Right atrium auricular region (tissue), 2 donors: ENCODE measurements at regions not wholly inside any gene's neighbourhood (a gene's known extent, or its start where the extent isn't known, plus 50 kb on each side); places are given as distances from the start of the nearest gene placed in this dataset.

Experiments used
- DNase-seq: peaks from one replicate; pipeline ENCODE4 v3.0.0-alpha.2; 2019; ENCODE audit warnings: low spot score
- H3K27ac ChIP-seq, 2 donors: fragments of 200-600 bp; sonication (generic); 1 replicate in 1 of 2; 2 replicates in 1 of 2; pipeline ENCODE4 v1.5.1; 2016 to 2019
- H3K27me3 ChIP-seq, 2 donors: fragments of 200-600 bp; sonication (generic); one replicate each; pipeline versions ENCODE4 v1.5.1 to v1.6.0; 2017 to 2019
- H3K36me3 ChIP-seq: fragments of 200-600 bp; sonication (generic); one replicate; pipeline ENCODE4 v1.5.1; 2016
- H3K4me1 ChIP-seq, 2 donors: fragments of 200-600 bp; sonication (generic); one replicate each; pipeline versions ENCODE4 v1.5.1 to v1.6.0; 2017 to 2019
- H3K4me3 ChIP-seq, 2 donors: fragments of 200-600 bp; sonication (generic); 1 replicate in 1 of 2; 2 replicates in 1 of 2; pipeline ENCODE4 v1.5.1; 2017 to 2019; ENCODE audit warnings: mild to moderate bottlenecking in 1 of 2, moderate library complexity in 1 of 2
- H3K9me3 ChIP-seq, 2 donors: fragments of 200-600 bp; sonication (generic); one replicate each; pipeline ENCODE4 v1.5.1; 2019
- TF ChIP-seq, protein P1 (sequence below), 2 donors: fragments of 200-600 bp; sonication (generic); IDR thresholded peaks; one replicate each; pipeline ENCODE4 v1.5.1; 2019; ENCODE audit warnings: antibody characterized with exemption in 2 of 2

- DNase-seq, result no peak
- Histone ChIP-seq H3K4me3 (no peak overlapping the region), H3K36me3 (no peaks in the 10 kb centered on the region), H3K4me1 (no peaks in the 10 kb centered on the region), H3K27ac (peak overlapping the region; percentile 14 to 72), H3K27me3 (no peaks in the 10 kb centered on the region), H3K9me3 (peaks cover 0 to 6% of the 10 kb centered on the region in 2 donors)
- TF ChIP-seq, protein P1, sequence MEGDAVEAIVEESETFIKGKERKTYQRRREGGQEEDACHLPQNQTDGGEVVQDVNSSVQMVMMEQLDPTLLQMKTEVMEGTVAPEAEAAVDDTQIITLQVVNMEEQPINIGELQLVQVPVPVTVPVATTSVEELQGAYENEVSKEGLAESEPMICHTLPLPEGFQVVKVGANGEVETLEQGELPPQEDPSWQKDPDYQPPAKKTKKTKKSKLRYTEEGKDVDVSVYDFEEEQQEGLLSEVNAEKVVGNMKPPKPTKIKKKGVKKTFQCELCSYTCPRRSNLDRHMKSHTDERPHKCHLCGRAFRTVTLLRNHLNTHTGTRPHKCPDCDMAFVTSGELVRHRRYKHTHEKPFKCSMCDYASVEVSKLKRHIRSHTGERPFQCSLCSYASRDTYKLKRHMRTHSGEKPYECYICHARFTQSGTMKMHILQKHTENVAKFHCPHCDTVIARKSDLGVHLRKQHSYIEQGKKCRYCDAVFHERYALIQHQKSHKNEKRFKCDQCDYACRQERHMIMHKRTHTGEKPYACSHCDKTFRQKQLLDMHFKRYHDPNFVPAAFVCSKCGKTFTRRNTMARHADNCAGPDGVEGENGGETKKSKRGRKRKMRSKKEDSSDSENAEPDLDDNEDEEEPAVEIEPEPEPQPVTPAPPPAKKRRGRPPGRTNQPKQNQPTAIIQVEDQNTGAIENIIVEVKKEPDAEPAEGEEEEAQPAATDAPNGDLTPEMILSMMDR (IDR thresholded peaks at IDR 0.05), result no peak
Measured at GRCh38 chr9:13841746-13842462, 472.0 kb downstream of the NFIB start.

GRCh38 chr9:13832446-13832845, 481.5 kb downstream of the NFIB start:
- H3K4me3 ChIP-seq, result no peak overlapping the region

GRCh38 chr9:13823026-13823425, 490.9 kb downstream of the NFIB start:
- Histone ChIP-seq H3K27ac (no peak overlapping the region), H3K9me3 (no peaks in the 10 kb centered on the region), H3K4me1 (no peaks in the 10 kb centered on the region), H3K4me3 (no peak overlapping the region), H3K27me3 (no peaks in the 10 kb centered on the region), H3K36me3 (no peaks in the 10 kb centered on the region)
- no peak for DNase-seq
- TF ChIP-seq, protein P1 (IDR thresholded peaks at IDR 0.05), result no peak

More at GRCh38 chr9:13832446-13832845, 481.5 kb downstream of the NFIB start:
- no peak overlapping the region for H3K27ac ChIP-seq
- peaks cover 0 to 14% of the 10 kb centered on the region in 2 donors for H3K9me3 ChIP-seq
- no peaks in the 10 kb centered on the region for H3K4me1 ChIP-seq
- no peaks in the 10 kb centered on the region for H3K36me3 ChIP-seq
- TF ChIP-seq, protein P1 (IDR thresholded peaks at IDR 0.05), result no peak
- DNase-seq, result no peak
- H3K27me3 ChIP-seq, result no peaks in the 10 kb centered on the region

DNA sequence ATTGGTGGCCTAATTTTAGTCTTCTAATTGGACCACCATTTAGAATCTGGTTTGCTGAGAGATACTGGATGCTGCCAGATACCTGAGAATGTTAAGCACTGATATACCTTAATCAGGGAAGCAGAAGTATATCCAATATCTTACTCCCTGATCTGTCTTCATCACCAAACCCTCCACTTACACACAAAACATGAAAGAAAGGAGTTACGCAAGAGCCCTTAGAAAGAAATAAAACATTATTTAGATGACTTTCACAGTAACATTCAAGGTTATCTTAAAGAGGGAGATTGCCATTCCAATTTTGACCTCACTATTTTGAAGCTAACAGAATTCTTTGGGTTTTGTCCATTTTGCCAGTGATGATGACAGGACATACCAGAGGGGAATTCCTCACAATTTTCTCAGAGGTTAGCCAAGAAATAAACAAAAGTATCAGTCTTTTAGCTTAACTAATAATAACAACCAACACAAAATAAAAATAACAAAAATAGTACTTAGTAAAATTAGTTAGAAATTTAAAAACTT, 496.1 kb downstream of the NFIB start:
- no peak overlapping the region for H3K27ac ChIP-seq
- H3K36me3 ChIP-seq, result no peaks in the 10 kb centered on the region
- TF ChIP-seq, protein P1 (IDR thresholded peaks at IDR 0.05), result no peak
- no peak overlapping the region for H3K4me3 ChIP-seq
- H3K27me3 ChIP-seq, result no peaks in the 10 kb centered on the region
- no peaks in the 10 kb centered on the region for H3K9me3 ChIP-seq
- H3K4me1 ChIP-seq, result peaks cover 0 to 6% of the 10 kb centered on the region in 2 donors
- DNase-seq, result no peak

DNA sequence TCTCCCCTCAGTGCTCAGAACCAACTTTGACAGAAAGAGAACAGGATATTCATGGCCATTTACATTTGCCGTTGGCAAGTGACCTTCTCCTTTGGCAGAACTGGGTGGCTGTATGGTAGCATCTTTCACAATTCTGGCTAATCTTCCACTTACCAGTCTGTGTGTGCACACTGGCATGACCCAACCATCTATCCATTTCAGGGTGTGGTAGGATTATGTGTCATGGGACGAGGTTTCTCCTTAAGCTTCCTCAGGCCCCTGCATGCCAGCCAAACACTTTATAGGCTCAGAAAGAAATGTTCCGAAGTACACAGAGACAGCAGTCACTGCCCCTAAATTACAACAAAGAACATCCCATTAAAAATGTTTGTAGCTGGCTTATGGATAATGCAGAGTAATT, 497.1 kb downstream of the NFIB start:
- TF ChIP-seq, protein P1 (IDR thresholded peaks at IDR 0.05), result no peak
- H3K4me3 ChIP-seq, result no peak overlapping the region
- DNase-seq, result no peak

More for the DNA sequence above, 497.1 kb downstream of the NFIB start:
- H3K27ac ChIP-seq, result no peak overlapping the region
- H3K4me1 ChIP-seq, result peaks cover 0 to 6% of the 10 kb centered on the region in 2 donors
- H3K9me3 ChIP-seq, result no peaks in the 10 kb centered on the region
- H3K36me3 ChIP-seq, result no peaks in the 10 kb centered on the region
- H3K27me3 ChIP-seq, result no peaks in the 10 kb centered on the region
